ENCODE measurements at regions not wholly inside any gene's neighbourhood (a gene's known extent, or its start where the extent isn't known, plus 50 kb on each side); places are given as distances from the start of the nearest gene placed in this dataset.

- peaks cover 23% of the 10 kb centered on the region; the same call in 2 of the 3 replicates for H3K36me3 Mint-ChIP-seq (ENCODE audit: low read depth)
- peaks cover 29% of the 10 kb centered on the region for H3K9me3 Mint-ChIP-seq
- no peaks in the 10 kb centered on the region for H3K27me3 ChIP-seq (ENCODE audit: insufficient read depth)
- H3K27ac Mint-ChIP-seq, result no peak overlapping the region
- no peak overlapping the region for H3K4me3 Mint-ChIP-seq
- H3K36me3 ChIP-seq (ENCODE audit: insufficient read depth), result peaks cover 3% of the 10 kb centered on the region; the same call in 1 of the 2 replicates
- no peaks in the 10 kb centered on the region for H3F3A ChIP-seq (replicated peaks; ENCODE audit: low read depth)
- H3K27ac ChIP-seq (ENCODE audit: low read depth), result no peak overlapping the region
- H3K79me2 ChIP-seq (replicated peaks; ENCODE audit: insufficient read depth), result no peaks in the 10 kb centered on the region
- no peak for TF ChIP-seq EZH2 (IDR thresholded peaks at IDR 0.05; ENCODE audit: low read depth, unreplicated experiment)
- TF ChIP-seq CTCF (conservative IDR thresholded peaks at IDR 0.05; ENCODE audit: low read depth in 2 of 2), result no peak
- TF ChIP-seq REST (IDR thresholded peaks at IDR 0.05; ENCODE audit: unreplicated experiment), result no peak
- TF ChIP-seq, protein P1, sequence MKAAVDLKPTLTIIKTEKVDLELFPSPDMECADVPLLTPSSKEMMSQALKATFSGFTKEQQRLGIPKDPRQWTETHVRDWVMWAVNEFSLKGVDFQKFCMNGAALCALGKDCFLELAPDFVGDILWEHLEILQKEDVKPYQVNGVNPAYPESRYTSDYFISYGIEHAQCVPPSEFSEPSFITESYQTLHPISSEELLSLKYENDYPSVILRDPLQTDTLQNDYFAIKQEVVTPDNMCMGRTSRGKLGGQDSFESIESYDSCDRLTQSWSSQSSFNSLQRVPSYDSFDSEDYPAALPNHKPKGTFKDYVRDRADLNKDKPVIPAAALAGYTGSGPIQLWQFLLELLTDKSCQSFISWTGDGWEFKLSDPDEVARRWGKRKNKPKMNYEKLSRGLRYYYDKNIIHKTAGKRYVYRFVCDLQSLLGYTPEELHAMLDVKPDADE (IDR thresholded peaks at IDR 0.05), result no peak
- no peak for TF ChIP-seq ZNF331 (CRISPR knock-in tag; IDR thresholded peaks at IDR 0.05; ENCODE audit: low read depth)
- TF ChIP-seq EZH2phosphoT487 (IDR thresholded peaks at IDR 0.05; ENCODE audit: unreplicated experiment), result no peak
- no peak for TF ChIP-seq POLR2AphosphoS5 (IDR thresholded peaks at IDR 0.05; ENCODE audit: low read depth)
- no peak for TF ChIP-seq ZNF462 (CRISPR knock-in tag; IDR thresholded peaks at IDR 0.05)
- no peak for TF ChIP-seq JUNB (IDR thresholded peaks at IDR 0.05; ENCODE audit: unreplicated experiment)
- no peak for TF ChIP-seq STAT1 (IDR thresholded peaks at IDR 0.05; ENCODE audit: unreplicated experiment)
- no peak for TF ChIP-seq ZNF114 (CRISPR knock-in tag; IDR thresholded peaks at IDR 0.05)
- TF ChIP-seq NANOG (IDR thresholded peaks at IDR 0.05; ENCODE audit: borderline replicate concordance), result no peak
- H3K9me2 ChIP-seq (ENCODE audit: insufficient read depth), result peaks cover 3% of the 10 kb centered on the region
- H3K4me1 Mint-ChIP-seq, result peaks cover 8% of the 10 kb centered on the region
- H3K4me1 ChIP-seq (ENCODE audit: insufficient read depth), result no peaks in the 10 kb centered on the region; the same call in 1 of the 2 replicates
- no peak for ATAC-seq
- no peak overlapping the region for H3K4me3 ChIP-seq
- no peaks in the 10 kb centered on the region for H4K20me1 ChIP-seq (replicated peaks; ENCODE audit: insufficient read depth)
- DNase-seq (ENCODE audit: low spot score), result no peak
- no peak overlapping the region for H2AFZ ChIP-seq
- no peak overlapping the region for H3K4me2 ChIP-seq
- H3K27me3 Mint-ChIP-seq (ENCODE audit: insufficient read depth, low read depth, poor library complexity), result peaks cover 3% of the 10 kb centered on the region
Measured at GRCh38 chr6:101222007-101222406, 171.5 kb upstream of the GRIK2 start.
